OCI-LY7 (cell line): ENCODE measurements at regions not wholly inside any gene's neighbourhood (a gene's known extent, or its start where the extent isn't known, plus 50 kb on each side); places are given as distances from the start of the nearest gene placed in this dataset.

ENCODE experiments used
- BruUV-seq: library from RNA; stranded (reverse); fragments of 400-500 nt; replicated peaks from 2 replicates; lab custom pipeline; 2021; lab: Mats Ljungman, UMichigan
- CTCF ChIA-PET: fragments of 300-600 bp; sonication (Branson Sonifier 250); formaldehyde crosslinking; loops from one replicate; lab custom pipeline; 2022; ENCODE audit warnings: antibody characterized with exemption; ENCODE audit not compliant: unreplicated experiment; lab: Charles Lee
- POLR2A ChIA-PET: fragments of 300-600 bp; sonication (Branson Sonifier 250); formaldehyde crosslinking; loops from one replicate; lab custom pipeline; 2022; ENCODE audit warnings: antibody characterized with exemption; lab: Charles Lee
- DNase-seq: peaks from one replicate; pipeline ENCODE4 v3.0.0-alpha.2; 2015; ENCODE audit warnings: low spot score
- H2AFZ ChIP-seq: fragments of 200-600 bp; sonication (generic), shearing (Covaris generic); 2 replicates; pipeline ENCODE4 v1.6.1; 2014; ENCODE audit warnings: mild to moderate bottlenecking, antibody characterized with exemption, low read length, moderate library complexity
- H3K27ac ChIP-seq: fragments of 200-600 bp; sonication (generic); 2 replicates; pipeline ENCODE4 v1.5.1; 2014; ENCODE audit warnings: mixed run types, low read depth, mild to moderate bottlenecking, moderate library complexity, low read length, inconsistent platforms; ENCODE audit not compliant: poor library complexity, severe bottlenecking
- H3K36me3 ChIP-seq: fragments of 200-600 bp; sonication (generic); 2 replicates; pipeline ENCODE4 v1.6.1; 2014; ENCODE audit warnings: mild to moderate bottlenecking, antibody characterized with exemption, low read length, moderate library complexity, mixed read lengths; ENCODE audit not compliant: insufficient read depth
- H3K4me1 ChIP-seq: fragments of 200-600 bp; sonication (generic); 2 replicates; pipeline ENCODE4 v1.5.1; 2014; ENCODE audit warnings: mild to moderate bottlenecking, low read length; ENCODE audit not compliant: insufficient read depth, poor library complexity, severe bottlenecking
- H3K4me2 ChIP-seq: fragments of 200-600 bp; sonication (generic); 2 replicates; pipeline ENCODE4 v1.6.1; 2014; ENCODE audit warnings: mild to moderate bottlenecking, low read length
- H3K4me3 ChIP-seq: fragments of 200-600 bp; sonication (generic); 2 replicates; pipeline ENCODE4 v1.5.1; 2014; ENCODE audit warnings: mild to moderate bottlenecking, low read depth, low read length; ENCODE audit not compliant: poor library complexity, severe bottlenecking
- H3K79me2 ChIP-seq: fragments of 200-600 bp; sonication (generic); 2 replicates; pipeline ENCODE4 v1.6.1; 2016; ENCODE audit warnings: low read depth, mild to moderate bottlenecking, low read length, moderate library complexity, mixed read lengths; ENCODE audit not compliant: insufficient read depth
- H3K9me2 ChIP-seq: fragments of 200-600 bp; sonication (generic); 2 replicates; pipeline ENCODE4 v1.6.1; 2016; ENCODE audit warnings: mild to moderate bottlenecking, low read length, mixed read lengths; ENCODE audit not compliant: insufficient read depth
- H3K9me3 ChIP-seq: fragments of 200-600 bp; sonication (generic); 2 replicates; pipeline ENCODE4 v1.6.1; 2014; ENCODE audit warnings: mild to moderate bottlenecking, mixed run types, low read length, mixed read lengths
- H4K20me1 ChIP-seq: fragments of 200-600 bp; sonication (generic); 2 replicates; pipeline ENCODE4 v1.6.1; 2014; ENCODE audit warnings: mild to moderate bottlenecking, antibody characterized with exemption, low read length, moderate library complexity, mixed read lengths; ENCODE audit not compliant: insufficient read depth
- EZH2phosphoT487 ChIP-seq: fragments of 200-600 bp; sonication (generic); IDR thresholded peaks from 2 replicates; pipeline ENCODE4 v1.6.1; 2018; ENCODE audit warnings: low read depth, borderline replicate concordance, mild to moderate bottlenecking, mixed run types, antibody characterized with exemption, low read length, moderate library complexity, mixed read lengths
- intact Hi-C: fragments of 100-400 bp; cut with micrococcal nuclease; formaldehyde crosslinking; loops from one replicate; pipeline ENCODE4 v1.10.0; 2022; ENCODE audit not compliant: unreplicated experiment
- TF ChIP-seq, protein P1 (sequence below): fragments of 200-600 bp; sonication (generic); conservative IDR thresholded peaks from 2 replicates; pipeline ENCODE4 v1.5.1; 2014; ENCODE audit warnings: mild to moderate bottlenecking, antibody characterized with exemption, low read length, moderate library complexity, mixed read lengths

DNA sequence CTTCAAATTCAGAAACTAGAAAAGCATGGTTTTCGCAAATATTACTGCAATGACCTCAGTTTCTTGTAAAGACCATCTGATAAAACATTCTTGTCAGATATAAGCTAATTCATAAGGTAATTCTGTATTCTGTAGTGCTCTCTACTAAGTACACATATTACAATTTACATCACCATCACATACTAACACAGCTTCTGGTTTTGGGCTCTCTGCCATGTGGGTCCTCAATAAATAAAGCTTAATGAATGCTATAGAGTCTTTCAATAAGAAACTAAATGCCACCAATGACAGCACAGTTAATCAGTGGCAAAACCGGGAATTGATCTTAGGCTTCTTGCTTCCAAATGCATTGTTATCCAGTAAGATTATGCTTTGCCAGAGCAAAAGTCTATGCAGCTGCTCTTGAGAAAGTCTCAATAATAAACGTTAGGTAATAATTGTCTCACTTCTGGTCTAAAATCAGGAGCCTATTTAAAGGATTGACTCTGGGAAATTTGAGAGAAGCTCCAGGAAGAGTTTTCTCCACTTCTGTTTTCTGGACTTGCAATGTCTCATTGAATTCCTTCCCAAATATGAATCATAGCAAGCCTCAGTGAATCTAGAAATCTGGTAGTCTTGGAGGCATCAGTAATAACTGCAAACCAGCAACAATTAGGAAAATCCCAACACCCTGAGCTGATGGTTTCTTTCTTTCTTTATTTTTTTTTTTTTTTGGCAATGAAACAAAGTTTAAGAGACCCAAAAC lies 67.9 kb upstream of the RAPGEF4 start:
- no peaks in the 10 kb centered on the region for H4K20me1 ChIP-seq
- no peak for TF ChIP-seq EZH2phosphoT487
- TF ChIP-seq, protein P1, sequence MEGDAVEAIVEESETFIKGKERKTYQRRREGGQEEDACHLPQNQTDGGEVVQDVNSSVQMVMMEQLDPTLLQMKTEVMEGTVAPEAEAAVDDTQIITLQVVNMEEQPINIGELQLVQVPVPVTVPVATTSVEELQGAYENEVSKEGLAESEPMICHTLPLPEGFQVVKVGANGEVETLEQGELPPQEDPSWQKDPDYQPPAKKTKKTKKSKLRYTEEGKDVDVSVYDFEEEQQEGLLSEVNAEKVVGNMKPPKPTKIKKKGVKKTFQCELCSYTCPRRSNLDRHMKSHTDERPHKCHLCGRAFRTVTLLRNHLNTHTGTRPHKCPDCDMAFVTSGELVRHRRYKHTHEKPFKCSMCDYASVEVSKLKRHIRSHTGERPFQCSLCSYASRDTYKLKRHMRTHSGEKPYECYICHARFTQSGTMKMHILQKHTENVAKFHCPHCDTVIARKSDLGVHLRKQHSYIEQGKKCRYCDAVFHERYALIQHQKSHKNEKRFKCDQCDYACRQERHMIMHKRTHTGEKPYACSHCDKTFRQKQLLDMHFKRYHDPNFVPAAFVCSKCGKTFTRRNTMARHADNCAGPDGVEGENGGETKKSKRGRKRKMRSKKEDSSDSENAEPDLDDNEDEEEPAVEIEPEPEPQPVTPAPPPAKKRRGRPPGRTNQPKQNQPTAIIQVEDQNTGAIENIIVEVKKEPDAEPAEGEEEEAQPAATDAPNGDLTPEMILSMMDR, result no peak
- ChIA-PET CTCF (no interaction called here), POLR2A (no interaction called here)
- no peaks in the 10 kb centered on the region for H3K9me3 ChIP-seq
- no peaks in the 10 kb centered on the region for H3K36me3 ChIP-seq
- H3K27ac ChIP-seq, result no peak overlapping the region
- no peak overlapping the region for H3K4me3 ChIP-seq
- BruUV-seq, result no TSS peak
- H3K4me2 ChIP-seq, result no peak overlapping the region
- no peaks in the 10 kb centered on the region for H3K4me1 ChIP-seq
- H3K79me2 ChIP-seq, result no peaks in the 10 kb centered on the region
- H2AFZ ChIP-seq, result no peak overlapping the region
- H3K9me2 ChIP-seq, result no peaks in the 10 kb centered on the region
- DNase-seq, result no peak
- intact Hi-C loops, result no loop called here

DNA sequence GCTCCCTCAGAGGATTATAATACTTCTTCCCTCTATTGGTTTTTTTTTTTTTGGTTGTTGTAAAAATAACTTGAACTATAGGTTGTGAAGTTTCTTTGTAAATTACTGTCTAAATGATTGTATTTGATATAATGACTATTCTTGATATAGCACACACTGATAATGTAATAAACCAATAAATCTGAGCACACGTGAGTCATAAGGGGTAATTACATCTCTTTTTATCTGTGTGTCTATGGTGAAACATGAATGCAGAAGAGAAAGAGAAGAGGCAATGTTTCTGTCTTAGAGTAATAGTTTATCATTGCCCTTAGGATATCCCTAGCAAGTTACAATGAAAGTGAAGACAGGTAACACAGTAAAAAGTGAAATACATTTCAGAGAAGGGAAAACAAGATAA lies 64.1 kb upstream of the RAPGEF4 start:
- DNase-seq, result no peak
- Histone ChIP-seq H3K79me2 (no peaks in the 10 kb centered on the region), H3K4me3 (no peak overlapping the region), H2AFZ (no peak overlapping the region), H3K36me3 (no peaks in the 10 kb centered on the region), H3K9me3 (no peaks in the 10 kb centered on the region), H3K27ac (no peak overlapping the region), H3K4me2 (no peak overlapping the region), H3K4me1 (no peaks in the 10 kb centered on the region), H3K9me2 (no peaks in the 10 kb centered on the region), H4K20me1 (no peaks in the 10 kb centered on the region)
- CTCF ChIA-PET, result no interaction called here
- BruUV-seq, result no TSS peak
- no peak for TF ChIP-seq EZH2phosphoT487
- TF ChIP-seq, protein P1, result no peak
- POLR2A ChIA-PET, result interaction anchor here (0.5 to 2.0 kb wide), 2 partner anchors 11 to 255 kb away, joined by 3 to 4 read pairs; no protein-coding TSS in a partner anchor
- intact Hi-C loops, result no loop called here

DNA sequence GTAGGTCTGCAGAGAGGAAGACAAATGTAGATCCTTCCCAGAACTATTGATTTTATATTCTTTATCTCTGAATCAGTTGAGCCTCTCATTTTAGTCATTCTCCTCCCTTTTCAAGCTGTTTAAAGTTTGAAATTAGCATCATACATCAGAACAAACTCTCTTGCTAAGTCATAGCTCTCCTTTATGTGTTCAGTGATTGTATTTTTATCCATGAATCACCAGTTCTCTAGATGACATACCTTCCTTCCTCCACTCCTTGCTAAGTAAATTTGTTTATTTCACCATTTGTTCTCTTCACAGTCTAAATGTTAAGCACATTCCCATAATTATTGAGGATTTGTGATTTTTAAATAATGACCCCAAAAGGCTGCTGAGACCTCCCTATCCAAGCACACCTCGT lies 63.5 kb upstream of the RAPGEF4 start:
- Histone ChIP-seq H3K9me2 (no peaks in the 10 kb centered on the region), H4K20me1 (no peaks in the 10 kb centered on the region), H3K79me2 (no peaks in the 10 kb centered on the region), H3K4me2 (no peak overlapping the region), H3K9me3 (no peaks in the 10 kb centered on the region), H2AFZ (no peak overlapping the region), H3K27ac (no peak overlapping the region), H3K4me1 (no peaks in the 10 kb centered on the region), H3K4me3 (no peak overlapping the region), H3K36me3 (no peaks in the 10 kb centered on the region)
- ChIA-PET POLR2A (interaction anchor here (2.0 kb wide), 1 partner anchor 12 kb away, joined by 4 read pairs; no protein-coding TSS in a partner anchor), CTCF (no interaction called here)
- TF ChIP-seq, protein P1, result no peak
- TF ChIP-seq EZH2phosphoT487, result no peak
- BruUV-seq, result no TSS peak
- no peak for DNase-seq
- intact Hi-C loops, result no loop called here
